ENCODE measurements at regions not wholly inside any gene's neighbourhood (a gene's known extent, or its start where the extent isn't known, plus 50 kb on each side); places are given as distances from the start of the nearest gene placed in this dataset.

DNA sequence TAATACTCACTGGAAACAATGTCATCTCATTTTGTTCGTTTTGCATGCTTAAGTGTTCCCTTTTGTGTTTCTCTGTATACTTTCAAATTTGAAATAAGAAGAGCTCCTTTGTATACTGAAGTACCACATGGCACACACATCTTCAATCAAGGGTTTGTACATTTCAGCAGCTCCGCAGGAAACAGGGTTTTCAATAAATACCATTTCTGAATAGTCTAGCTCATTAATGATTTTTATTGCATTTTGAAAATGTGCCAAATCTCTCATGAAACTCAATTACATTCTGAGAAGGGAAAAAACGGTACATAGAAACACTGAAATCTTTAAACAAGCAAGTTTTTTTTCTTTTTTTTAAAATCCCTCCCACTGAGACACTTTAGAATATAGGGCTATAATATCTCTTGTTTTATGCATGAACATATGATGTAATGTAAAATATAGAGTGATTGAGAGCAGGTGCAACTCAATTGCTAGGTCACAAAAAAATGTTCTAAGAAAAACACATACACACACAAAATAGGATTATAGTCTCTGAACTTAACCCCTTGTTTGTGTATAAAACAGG lies 914.2 kb upstream of the PCDH7 start:
- TF ChIP-seq POLR2AphosphoS5 (IDR thresholded peaks at IDR 0.05) (no peak), POLR2A (IDR thresholded peaks at IDR 0.05) (no peak)
- TF ChIP-seq, protein P1, sequence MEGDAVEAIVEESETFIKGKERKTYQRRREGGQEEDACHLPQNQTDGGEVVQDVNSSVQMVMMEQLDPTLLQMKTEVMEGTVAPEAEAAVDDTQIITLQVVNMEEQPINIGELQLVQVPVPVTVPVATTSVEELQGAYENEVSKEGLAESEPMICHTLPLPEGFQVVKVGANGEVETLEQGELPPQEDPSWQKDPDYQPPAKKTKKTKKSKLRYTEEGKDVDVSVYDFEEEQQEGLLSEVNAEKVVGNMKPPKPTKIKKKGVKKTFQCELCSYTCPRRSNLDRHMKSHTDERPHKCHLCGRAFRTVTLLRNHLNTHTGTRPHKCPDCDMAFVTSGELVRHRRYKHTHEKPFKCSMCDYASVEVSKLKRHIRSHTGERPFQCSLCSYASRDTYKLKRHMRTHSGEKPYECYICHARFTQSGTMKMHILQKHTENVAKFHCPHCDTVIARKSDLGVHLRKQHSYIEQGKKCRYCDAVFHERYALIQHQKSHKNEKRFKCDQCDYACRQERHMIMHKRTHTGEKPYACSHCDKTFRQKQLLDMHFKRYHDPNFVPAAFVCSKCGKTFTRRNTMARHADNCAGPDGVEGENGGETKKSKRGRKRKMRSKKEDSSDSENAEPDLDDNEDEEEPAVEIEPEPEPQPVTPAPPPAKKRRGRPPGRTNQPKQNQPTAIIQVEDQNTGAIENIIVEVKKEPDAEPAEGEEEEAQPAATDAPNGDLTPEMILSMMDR (IDR thresholded peaks at IDR 0.05): no peak
